ENCODE measurements at regions not wholly inside any gene's neighbourhood (a gene's known extent, or its start where the extent isn't known, plus 50 kb on each side); places are given as distances from the start of the nearest gene placed in this dataset.

DNA sequence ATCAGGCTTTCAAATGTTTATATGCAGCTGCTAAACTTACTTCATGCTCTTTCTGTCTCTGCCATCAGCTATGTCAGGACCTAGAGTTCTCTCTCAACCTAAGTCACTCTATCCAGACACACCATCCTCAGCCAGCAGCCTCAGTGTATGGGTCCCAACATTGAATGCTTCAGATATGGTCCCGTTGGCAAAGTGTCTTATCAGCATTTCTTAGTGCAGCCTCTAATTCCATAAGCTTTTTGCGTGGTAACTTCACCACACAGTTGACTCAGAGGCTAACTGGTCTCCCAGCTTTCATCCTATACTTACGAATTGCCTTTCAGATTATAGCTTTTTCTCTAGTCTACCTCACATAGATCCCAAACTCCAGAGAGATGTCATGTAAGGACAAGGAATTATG is 402.9 kb upstream of the EEF2KMT start:
- TF ChIP-seq, protein P1, sequence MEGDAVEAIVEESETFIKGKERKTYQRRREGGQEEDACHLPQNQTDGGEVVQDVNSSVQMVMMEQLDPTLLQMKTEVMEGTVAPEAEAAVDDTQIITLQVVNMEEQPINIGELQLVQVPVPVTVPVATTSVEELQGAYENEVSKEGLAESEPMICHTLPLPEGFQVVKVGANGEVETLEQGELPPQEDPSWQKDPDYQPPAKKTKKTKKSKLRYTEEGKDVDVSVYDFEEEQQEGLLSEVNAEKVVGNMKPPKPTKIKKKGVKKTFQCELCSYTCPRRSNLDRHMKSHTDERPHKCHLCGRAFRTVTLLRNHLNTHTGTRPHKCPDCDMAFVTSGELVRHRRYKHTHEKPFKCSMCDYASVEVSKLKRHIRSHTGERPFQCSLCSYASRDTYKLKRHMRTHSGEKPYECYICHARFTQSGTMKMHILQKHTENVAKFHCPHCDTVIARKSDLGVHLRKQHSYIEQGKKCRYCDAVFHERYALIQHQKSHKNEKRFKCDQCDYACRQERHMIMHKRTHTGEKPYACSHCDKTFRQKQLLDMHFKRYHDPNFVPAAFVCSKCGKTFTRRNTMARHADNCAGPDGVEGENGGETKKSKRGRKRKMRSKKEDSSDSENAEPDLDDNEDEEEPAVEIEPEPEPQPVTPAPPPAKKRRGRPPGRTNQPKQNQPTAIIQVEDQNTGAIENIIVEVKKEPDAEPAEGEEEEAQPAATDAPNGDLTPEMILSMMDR (IDR thresholded peaks at IDR 0.05; ENCODE audit: low read depth, low read length): no peak
- TF ChIP-seq POLR2A (IDR thresholded peaks at IDR 0.05; ENCODE audit: extremely low read depth, insufficient read length): no peak
- TF ChIP-seq, protein P2, sequence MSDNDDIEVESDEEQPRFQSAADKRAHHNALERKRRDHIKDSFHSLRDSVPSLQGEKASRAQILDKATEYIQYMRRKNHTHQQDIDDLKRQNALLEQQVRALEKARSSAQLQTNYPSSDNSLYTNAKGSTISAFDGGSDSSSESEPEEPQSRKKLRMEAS (IDR thresholded peaks at IDR 0.05; ENCODE audit: low read depth, low read length): no peak
